Loucy (cell line): ENCODE measurements at regions not wholly inside any gene's neighbourhood (a gene's known extent, or its start where the extent isn't known, plus 50 kb on each side); places are given as distances from the start of the nearest gene placed in this dataset.

ENCODE experiments used
- H2AFZ ChIP-seq: fragments of 200-600 bp; sonication (generic); 2 replicates; pipeline ENCODE4 v1.6.0; 2016; ENCODE audit warnings: antibody characterized with exemption, mild to moderate bottlenecking, low read length, moderate library complexity
- H3F3A ChIP-seq: fragments of 200-600 bp; 2 replicates; pipeline ENCODE4 v1.6.0; 2016; ENCODE audit warnings: antibody characterized with exemption, low read depth, mild to moderate bottlenecking
- H3K27me3 ChIP-seq: fragments of 200-600 bp; sonication (generic); 2 replicates; pipeline ENCODE4 v1.6.1; 2014; ENCODE audit warnings: low read length, mild to moderate bottlenecking; ENCODE audit not compliant: insufficient read depth, poor library complexity, severe bottlenecking
- H3K36me3 ChIP-seq: fragments of 200-600 bp; sonication (generic); 2 replicates; pipeline ENCODE4 v1.6.1; 2016; ENCODE audit warnings: low read length; ENCODE audit not compliant: insufficient read depth
- H3K4me1 ChIP-seq: fragments of 200-600 bp; sonication (generic); 2 replicates; pipeline ENCODE4 v1.5.1; 2014; ENCODE audit warnings: low read length, mild to moderate bottlenecking; ENCODE audit not compliant: insufficient read depth, poor library complexity, severe bottlenecking
- H3K4me2 ChIP-seq: fragments of 200-600 bp; sonication (generic); 2 replicates; pipeline ENCODE4 v1.6.0; 2014; ENCODE audit warnings: antibody characterized with exemption, low read length, low read depth, mild to moderate bottlenecking; ENCODE audit not compliant: poor library complexity, severe bottlenecking
- H3K4me3 ChIP-seq: fragments of 200-600 bp; sonication (generic); 2 replicates; pipeline ENCODE4 v1.5.1; 2014; ENCODE audit warnings: low read length, mild to moderate bottlenecking, mixed read lengths; ENCODE audit not compliant: poor library complexity, severe bottlenecking
- H3K79me2 ChIP-seq: fragments of 200-600 bp; sonication (generic); 2 replicates; pipeline ENCODE4 v1.6.1; 2014; ENCODE audit warnings: low read length; ENCODE audit not compliant: insufficient read depth
- H3K9ac ChIP-seq: fragments of 200-600 bp; sonication (generic); 2 replicates; pipeline ENCODE4 v1.6.0; 2014; ENCODE audit warnings: mild to moderate bottlenecking, low read depth, low read length, moderate library complexity; ENCODE audit not compliant: poor library complexity, severe bottlenecking
- H3K9me2 ChIP-seq: fragments of 200-600 bp; sonication (generic); replicated peaks from 2 replicates; pipeline ENCODE4 v1.6.1; 2016; ENCODE audit warnings: low read depth, low read length, mixed read lengths
- H3K9me3 ChIP-seq: fragments of 200-600 bp; sonication (generic); 2 replicates; pipeline ENCODE4 v1.6.1; 2014; ENCODE audit warnings: mild to moderate bottlenecking, antibody characterized with exemption, low read length, low read depth; ENCODE audit not compliant: insufficient read depth
- H4K20me1 ChIP-seq: fragments of 200-600 bp; sonication (generic); 2 replicates; pipeline ENCODE4 v1.6.0; 2014; ENCODE audit warnings: antibody characterized with exemption, low read length, mild to moderate bottlenecking; ENCODE audit not compliant: insufficient read depth, poor library complexity, severe bottlenecking
- EZH2phosphoT487 ChIP-seq: fragments of 200-600 bp; IDR thresholded peaks from 2 replicates; pipeline ENCODE4 v1.6.1; 2018; ENCODE audit warnings: antibody characterized with exemption, mild to moderate bottlenecking, moderate library complexity, borderline replicate concordance
- TF ChIP-seq, protein P1 (sequence below): fragments of 200-600 bp; sonication (generic); conservative IDR thresholded peaks from 2 replicates; pipeline ENCODE4 v1.5.1; 2014; ENCODE audit warnings: mild to moderate bottlenecking, antibody characterized with exemption, low read length

- Histone ChIP-seq H3K9me3 (no peaks in the 10 kb centered on the region), H3K4me2 (no peak overlapping the region), H3K4me1 (no peaks in the 10 kb centered on the region), H4K20me1 (no peaks in the 10 kb centered on the region), H2AFZ (no peak overlapping the region), H3F3A (no peaks in the 10 kb centered on the region), H3K79me2 (no peaks in the 10 kb centered on the region), H3K4me3 (no peak overlapping the region), H3K36me3 (no peaks in the 10 kb centered on the region), H3K27me3 (no peaks in the 10 kb centered on the region), H3K9ac (no peak overlapping the region), H3K9me2 (no peaks in the 10 kb centered on the region)
- TF ChIP-seq, protein P1, sequence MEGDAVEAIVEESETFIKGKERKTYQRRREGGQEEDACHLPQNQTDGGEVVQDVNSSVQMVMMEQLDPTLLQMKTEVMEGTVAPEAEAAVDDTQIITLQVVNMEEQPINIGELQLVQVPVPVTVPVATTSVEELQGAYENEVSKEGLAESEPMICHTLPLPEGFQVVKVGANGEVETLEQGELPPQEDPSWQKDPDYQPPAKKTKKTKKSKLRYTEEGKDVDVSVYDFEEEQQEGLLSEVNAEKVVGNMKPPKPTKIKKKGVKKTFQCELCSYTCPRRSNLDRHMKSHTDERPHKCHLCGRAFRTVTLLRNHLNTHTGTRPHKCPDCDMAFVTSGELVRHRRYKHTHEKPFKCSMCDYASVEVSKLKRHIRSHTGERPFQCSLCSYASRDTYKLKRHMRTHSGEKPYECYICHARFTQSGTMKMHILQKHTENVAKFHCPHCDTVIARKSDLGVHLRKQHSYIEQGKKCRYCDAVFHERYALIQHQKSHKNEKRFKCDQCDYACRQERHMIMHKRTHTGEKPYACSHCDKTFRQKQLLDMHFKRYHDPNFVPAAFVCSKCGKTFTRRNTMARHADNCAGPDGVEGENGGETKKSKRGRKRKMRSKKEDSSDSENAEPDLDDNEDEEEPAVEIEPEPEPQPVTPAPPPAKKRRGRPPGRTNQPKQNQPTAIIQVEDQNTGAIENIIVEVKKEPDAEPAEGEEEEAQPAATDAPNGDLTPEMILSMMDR: no peak
- no peak for TF ChIP-seq EZH2phosphoT487
These were observed 1009.5 kb upstream of the TMEM132C start for GRCh38 chr12:127257366-127257935.

DNA sequence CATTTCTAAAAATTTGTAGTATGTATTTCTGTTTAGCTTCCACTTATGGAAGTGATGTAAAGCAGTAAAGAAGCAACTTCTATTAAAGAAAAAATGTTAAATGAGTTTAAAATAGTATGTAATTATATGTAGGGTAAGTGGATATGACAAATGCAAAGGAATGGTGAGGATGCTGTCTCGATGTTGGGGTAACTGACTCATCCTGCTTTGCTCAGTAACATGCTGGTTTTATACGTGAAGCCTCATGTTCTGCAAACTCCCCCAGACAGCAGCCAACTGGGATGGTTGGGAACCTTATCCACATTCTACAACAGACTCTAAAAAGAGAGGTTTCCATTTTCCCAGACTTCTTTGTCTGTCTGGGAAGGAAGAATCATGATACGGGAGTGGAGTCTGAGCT lies 1006.4 kb upstream of the TMEM132C start:
- Histone ChIP-seq H3F3A (no peaks in the 10 kb centered on the region), H3K27me3 (no peaks in the 10 kb centered on the region), H3K79me2 (no peaks in the 10 kb centered on the region), H3K4me1 (no peaks in the 10 kb centered on the region), H3K4me3 (no peak overlapping the region), H2AFZ (no peak overlapping the region), H3K9ac (no peak overlapping the region), H3K36me3 (no peaks in the 10 kb centered on the region), H3K9me2 (no peaks in the 10 kb centered on the region), H4K20me1 (no peaks in the 10 kb centered on the region), H3K9me3 (no peaks in the 10 kb centered on the region), H3K4me2 (no peak overlapping the region)
- TF ChIP-seq EZH2phosphoT487: no peak
- TF ChIP-seq, protein P1: no peak

- Histone ChIP-seq H3K4me3 (no peak overlapping the region), H3K9me2 (no peaks in the 10 kb centered on the region), H3K79me2 (no peaks in the 10 kb centered on the region), H3K27me3 (no peaks in the 10 kb centered on the region), H3F3A (no peaks in the 10 kb centered on the region), H3K9me3 (no peaks in the 10 kb centered on the region), H2AFZ (no peak overlapping the region), H3K4me1 (no peaks in the 10 kb centered on the region), H3K4me2 (no peak overlapping the region), H3K9ac (no peak overlapping the region), H4K20me1 (no peaks in the 10 kb centered on the region), H3K36me3 (no peaks in the 10 kb centered on the region)
- TF ChIP-seq EZH2phosphoT487: no peak
- TF ChIP-seq, protein P1: no peak
These were observed 1006.0 kb upstream of the TMEM132C start for GRCh38 chr12:127260999-127261398.
